GM19043 (cell line): ENCODE measurements at regions not wholly inside any gene's neighbourhood (a gene's known extent, or its start where the extent isn't known, plus 50 kb on each side); places are given as distances from the start of the nearest gene placed in this dataset.
"Not testable (repeated sequence)": the region's sequence is repeated elsewhere in the genome, so short reads cannot be mapped to it uniquely, and the experiment has no call there.

ENCODE experiments used
- ATAC-seq: cut with Tn5 transposase; IDR thresholded peaks from one replicate; pipeline ENCODE4 v1.9.1; 2021; ENCODE audit warnings: low read depth; ENCODE audit not compliant: unreplicated experiment

GRCh38 chr2:221931251-221931991 lies 359.3 kb upstream of the EPHA4 start:
- ATAC-seq, result no peak

GRCh38 chr2:221929259-221929658 lies 357.2 kb upstream of the EPHA4 start:
- ATAC-seq, result no peak

- no peak for ATAC-seq
Observed at GRCh38 chr2:221926327-221926726, 354.2 kb upstream of the EPHA4 start.

- no peak for ATAC-seq
Observed at GRCh38 chr2:221924576-221924975, 352.5 kb upstream of the EPHA4 start.

- ATAC-seq, result no peak
Observed at GRCh38 chr2:221915926-221916325, 343.8 kb upstream of the EPHA4 start.

- no peak for ATAC-seq
Observed at GRCh38 chr2:221914334-221914880, 342.3 kb upstream of the EPHA4 start.

GRCh38 chr2:221911890-221912289 lies 339.8 kb upstream of the EPHA4 start:
- ATAC-seq, result no peak

- ATAC-seq, result no peak
Observed at GRCh38 chr2:221911321-221911720, 339.2 kb upstream of the EPHA4 start.

GRCh38 chr2:221908518-221908917 lies 336.4 kb upstream of the EPHA4 start:
- ATAC-seq, result no peak

- no peak for ATAC-seq
Observed at GRCh38 chr2:221897718-221898117, 325.6 kb upstream of the EPHA4 start.

GRCh38 chr2:221896505-221897151 lies 324.5 kb upstream of the EPHA4 start:
- ATAC-seq, result no peak

GRCh38 chr2:221895366-221896121 lies 323.4 kb upstream of the EPHA4 start:
- no peak for ATAC-seq

- ATAC-seq, result no peak
Observed at GRCh38 chr2:221893501-221893900, 321.4 kb upstream of the EPHA4 start.

GRCh38 chr2:221892006-221892405 lies 319.9 kb upstream of the EPHA4 start:
- ATAC-seq, result not testable (repeated sequence)

- no peak for ATAC-seq
Observed at GRCh38 chr2:221883976-221884375, 311.9 kb upstream of the EPHA4 start.

- no peak for ATAC-seq
Observed at GRCh38 chr2:221876016-221876415, 303.9 kb upstream of the EPHA4 start.

GRCh38 chr2:221874444-221874843 lies 302.3 kb upstream of the EPHA4 start:
- ATAC-seq, result no peak

- ATAC-seq, result no peak
Observed at GRCh38 chr2:221857719-221858118, 285.6 kb upstream of the EPHA4 start.

- no peak for ATAC-seq
Observed at GRCh38 chr2:221853297-221853696, 281.2 kb upstream of the EPHA4 start.

- ATAC-seq, result no peak
Observed at GRCh38 chr2:221851531-221852045, 279.5 kb upstream of the EPHA4 start.

- no peak for ATAC-seq
Observed at GRCh38 chr2:221850076-221850475, 278.0 kb upstream of the EPHA4 start.
